Hindlimb muscle (tissue), 1 donor: ENCODE measurements at regions not wholly inside any gene's neighbourhood (a gene's known extent, or its start where the extent isn't known, plus 50 kb on each side); places are given as distances from the start of the nearest gene placed in this dataset.

Experiments used
- DNase-seq: peaks from one replicate; pipeline ENCODE4 v3.0.0-alpha.2; 2013

DNA sequence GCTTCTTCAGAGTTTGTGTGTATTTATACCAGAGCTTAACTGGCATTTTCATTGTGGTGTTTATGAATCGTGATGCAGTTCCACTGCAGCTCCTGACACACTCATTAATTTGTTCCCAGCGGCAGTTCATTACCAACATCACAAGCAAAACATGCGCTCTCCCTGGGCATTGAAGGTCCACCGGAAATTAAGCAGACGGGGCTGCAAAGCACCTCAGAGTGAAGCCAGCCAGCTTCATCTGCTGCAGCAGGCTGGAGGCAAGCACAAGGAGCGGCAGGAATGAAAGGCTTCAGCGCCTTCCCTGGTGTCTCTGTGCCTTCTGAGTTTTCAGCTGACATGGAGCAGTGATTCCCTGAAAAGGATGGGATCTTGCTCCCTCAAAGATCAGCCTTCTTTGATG is 246.0 kb upstream of the SPTLC3 start:
- no peak for DNase-seq

DNA sequence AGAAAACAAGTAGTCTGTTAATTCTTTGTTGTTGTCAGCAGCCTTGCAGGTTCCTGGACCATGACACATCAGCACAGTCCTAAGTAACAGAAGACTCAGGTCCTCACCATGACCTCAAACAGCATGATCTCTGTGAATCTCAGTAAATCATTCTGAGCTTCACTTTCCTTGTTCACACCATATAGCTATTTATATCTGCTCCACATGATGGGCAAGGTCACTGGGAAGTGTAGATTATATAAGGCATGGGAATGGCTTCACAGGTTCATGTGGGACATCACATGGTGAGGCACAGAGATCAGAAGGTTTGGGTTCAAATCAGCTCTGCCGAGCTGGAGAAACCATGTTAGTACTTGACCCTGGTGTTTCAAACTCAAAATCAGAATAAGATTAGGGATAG is 245.4 kb upstream of the SPTLC3 start:
- no peak for DNase-seq

DNA sequence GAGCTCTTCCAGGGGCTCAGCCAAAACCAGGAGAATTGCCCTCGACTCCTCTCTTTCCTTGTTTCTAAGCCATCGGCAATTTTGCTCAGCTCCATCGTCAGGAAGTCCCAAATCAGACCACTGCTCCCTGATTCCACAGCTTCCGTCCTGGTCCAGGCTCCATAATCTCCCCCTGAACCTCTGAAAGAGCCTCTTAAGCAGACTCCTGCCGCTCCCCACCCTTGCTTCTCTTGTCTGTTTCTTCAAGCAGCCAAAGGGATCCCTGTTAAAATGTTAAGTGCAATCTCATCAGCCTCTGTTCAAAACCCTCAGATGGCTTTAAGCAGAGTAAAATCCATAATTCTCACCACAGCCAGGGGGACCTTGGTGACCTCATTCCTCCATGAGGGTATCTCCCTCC is 244.7 kb upstream of the SPTLC3 start:
- no peak for DNase-seq

DNA sequence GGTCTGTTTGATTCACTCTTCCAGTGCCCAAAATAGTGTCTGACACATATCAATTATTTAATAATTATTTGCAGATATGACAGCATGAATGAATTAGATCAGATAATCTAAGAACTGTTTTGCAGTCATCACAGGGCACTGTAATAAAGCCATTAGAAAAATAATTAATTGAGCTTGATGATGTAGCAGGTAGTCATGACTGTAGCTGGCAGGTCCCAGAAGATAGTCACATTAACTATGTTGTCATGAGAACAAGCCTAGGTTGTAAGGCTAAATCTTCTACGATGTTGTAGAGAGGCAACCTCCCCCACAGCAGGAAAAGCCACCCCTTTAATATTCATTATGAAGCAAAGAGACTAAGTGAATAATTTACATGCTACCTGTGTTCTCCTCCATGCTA is 243.9 kb upstream of the SPTLC3 start:
- no peak for DNase-seq

DNA sequence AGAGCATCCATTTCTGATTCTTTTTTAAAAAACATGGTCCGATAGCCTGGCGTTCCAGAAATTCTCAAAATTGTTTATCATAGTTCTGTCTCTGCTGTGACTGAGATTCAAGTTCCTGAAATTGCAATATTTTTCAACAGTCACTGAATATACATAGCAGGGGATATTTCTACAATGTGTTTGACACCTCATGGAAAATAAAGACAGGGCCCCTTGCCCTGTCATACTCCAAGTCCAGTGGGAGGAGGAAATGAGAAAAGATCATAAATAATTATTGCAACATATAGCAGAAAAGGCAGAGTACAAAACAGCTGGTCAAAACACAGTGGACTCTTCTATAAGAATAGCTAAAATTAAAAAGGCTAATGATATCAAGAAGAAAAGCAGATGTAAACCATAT is 234.8 kb upstream of the SPTLC3 start:
- no peak for DNase-seq

DNA sequence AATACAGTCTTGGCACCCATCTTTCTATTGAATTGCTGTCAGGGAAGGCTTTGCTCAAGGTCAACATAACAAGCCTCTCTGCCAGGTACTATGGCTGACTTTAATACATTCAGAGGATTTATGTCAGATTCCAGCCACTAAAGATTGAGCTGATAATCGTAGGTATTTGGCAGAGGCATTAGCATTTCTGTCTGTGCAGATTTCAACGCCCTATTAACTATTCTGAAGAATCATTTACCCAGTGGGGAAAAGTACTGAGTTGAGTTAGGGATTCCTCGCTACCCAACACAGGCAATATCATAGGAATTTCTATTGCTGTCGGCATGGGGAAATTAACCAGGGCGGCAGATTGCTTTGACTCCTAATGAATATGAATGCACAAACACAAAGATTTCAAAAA is 233.7 kb upstream of the SPTLC3 start:
- no peak for DNase-seq

DNA sequence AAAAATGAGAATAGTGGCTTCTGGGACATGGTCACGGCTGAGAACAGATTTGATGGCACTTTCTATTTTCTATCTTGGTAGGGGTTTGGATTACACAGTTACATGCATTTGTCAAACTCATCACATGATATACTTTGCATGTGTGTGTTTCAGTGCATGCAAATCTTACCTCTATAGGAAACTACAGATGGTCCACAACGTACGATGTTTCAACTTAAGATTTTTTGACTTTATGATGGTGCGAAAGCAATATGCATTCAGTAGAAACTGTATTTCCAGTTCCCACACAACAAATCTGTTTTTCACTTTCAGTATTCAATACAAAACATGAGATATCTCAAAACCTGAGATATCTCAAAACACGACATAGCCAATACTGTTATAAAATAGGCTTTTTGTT is 231.8 kb upstream of the SPTLC3 start:
- no peak for DNase-seq

DNA sequence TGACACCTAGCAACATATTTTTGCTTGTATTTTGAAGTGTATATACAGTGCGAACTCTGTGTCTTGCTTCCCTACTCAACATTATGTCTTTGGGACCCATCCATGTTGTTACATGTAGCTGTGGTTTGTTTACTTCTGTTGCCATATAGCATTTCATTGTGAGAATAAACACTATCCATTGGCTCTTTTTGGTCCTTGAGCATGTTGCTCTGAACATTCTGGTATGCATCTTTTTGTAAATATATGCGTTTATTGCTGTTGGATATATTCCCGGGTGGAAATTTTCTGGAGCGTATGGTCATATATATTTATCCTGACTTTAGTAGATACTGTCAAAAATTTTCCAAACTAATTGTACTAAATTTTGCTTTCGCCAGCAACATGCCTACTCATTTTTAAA is 222.5 kb upstream of the SPTLC3 start:
- peak; percentile 16 for DNase-seq

DNA sequence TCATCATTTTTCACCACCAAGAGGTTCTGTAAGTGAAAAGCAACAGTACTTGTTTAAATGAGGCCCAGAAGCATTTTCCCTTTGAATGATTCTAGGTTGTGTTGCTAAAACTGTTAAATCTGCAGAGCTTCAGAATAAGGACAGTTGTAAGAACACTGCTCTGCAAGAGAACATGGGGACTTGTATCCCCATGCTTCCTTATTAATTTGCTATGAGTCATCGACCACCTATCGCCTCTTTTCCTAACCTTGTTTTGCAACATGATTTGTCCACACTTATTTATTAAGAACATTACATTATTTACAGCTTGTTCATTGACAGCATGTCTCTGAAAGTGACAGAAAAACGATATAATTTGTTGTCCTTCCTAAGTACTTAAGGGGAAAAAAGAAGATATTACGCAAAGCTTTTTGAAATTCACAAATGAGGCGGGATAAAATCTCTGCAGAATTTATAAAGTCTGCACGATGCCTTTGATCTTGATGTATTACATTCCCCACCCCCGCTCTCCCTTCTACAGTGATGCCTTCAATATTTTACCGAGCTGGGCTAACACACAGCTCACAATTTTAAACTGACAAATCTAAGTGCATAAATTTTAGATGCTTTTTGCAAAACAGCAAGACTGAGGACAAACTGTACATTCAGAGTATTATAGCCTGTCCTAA is 220.0 kb upstream of the SPTLC3 start:
- DNase-seq: no peak

DNA sequence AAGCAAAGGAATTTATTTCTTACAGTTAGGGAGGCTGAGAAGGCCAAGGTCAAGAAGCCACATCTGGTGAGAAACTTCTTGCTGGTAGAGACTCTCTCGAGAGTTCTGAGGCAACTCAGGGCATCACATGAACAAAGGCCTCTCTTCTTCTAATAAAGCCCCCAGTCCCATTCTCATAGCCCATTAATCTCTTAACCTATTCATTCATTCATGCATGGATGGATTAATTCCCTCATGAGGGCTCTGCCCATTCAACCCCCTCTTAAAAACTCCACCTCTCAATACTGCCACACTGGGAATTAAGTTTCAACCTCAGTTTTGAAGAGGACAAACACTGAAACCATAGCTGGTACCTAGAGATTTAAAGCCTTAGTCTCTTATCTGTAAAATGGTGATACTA is 217.9 kb upstream of the SPTLC3 start:
- DNase-seq: no peak

DNA sequence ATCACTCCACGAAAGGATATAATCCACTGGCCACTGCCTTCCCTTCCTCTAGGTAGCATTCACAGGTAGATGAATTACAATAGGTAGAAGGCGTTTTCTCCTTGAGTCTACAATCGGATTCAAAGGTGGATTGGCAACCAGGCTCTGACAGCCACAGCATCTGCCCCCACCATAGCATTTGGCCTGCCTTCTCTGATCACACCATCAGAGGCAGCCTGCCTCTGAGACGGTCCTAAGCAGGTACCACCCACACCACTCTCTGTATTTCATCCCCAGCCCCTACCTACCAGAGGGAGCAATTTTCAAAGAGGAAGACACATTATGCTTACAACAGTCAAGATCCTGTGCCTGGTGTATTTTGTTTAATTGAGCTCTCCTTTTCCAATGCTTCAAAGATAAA is 210.5 kb upstream of the SPTLC3 start:
- DNase-seq: no peak

DNA sequence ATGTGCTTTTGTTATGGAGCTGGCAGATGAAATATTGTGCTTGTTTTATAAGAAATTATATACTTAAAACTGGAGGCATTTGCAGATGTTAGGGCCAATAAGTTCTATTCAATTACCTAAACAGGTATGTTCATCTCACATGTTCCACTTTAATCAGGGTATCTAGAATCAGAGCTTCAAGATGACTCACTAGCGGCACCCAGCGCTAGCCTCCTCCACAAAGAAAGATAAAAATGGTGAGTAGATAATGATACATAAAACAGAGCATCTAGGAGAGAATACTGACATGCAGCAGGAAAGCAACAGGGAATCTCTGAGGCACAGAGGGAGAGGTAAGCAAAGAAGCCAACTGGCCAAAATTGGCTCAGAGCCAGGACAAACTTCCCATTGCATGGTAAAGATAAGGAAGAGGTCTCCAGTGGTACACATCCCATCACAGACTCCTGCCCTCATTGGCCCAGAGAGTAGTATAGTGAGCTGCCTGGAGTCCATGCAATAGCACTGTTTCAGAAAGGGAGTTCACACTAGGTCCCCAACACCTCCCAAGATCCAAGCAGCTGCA is 200.7 kb upstream of the SPTLC3 start:
- no peak for DNase-seq

DNA sequence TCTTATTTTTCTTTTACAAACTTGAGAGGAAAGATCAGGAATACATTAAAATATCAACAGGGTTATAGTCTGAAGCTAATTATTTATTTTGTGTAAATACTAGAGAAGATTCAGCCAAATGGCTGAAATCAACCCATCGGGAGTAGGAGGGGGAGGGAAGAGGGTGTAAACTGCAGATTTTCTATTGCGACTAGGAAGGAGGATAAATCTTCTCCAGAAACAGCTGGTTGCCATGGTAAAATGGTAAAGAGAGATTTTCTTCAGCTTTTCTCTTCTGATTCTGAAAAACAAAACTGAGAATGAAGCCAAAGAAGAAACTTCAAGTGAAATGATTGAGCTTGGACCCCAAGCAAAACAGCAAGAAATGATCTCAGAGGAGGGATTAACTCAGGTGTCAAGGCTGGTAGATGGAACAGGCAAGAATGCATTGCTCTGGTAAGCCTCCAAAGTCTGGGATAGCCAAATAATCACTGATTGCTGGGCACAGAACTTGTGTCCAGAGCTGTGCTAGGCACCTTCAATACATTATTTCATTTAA is 193.5 kb upstream of the SPTLC3 start:
- no peak for DNase-seq

DNA sequence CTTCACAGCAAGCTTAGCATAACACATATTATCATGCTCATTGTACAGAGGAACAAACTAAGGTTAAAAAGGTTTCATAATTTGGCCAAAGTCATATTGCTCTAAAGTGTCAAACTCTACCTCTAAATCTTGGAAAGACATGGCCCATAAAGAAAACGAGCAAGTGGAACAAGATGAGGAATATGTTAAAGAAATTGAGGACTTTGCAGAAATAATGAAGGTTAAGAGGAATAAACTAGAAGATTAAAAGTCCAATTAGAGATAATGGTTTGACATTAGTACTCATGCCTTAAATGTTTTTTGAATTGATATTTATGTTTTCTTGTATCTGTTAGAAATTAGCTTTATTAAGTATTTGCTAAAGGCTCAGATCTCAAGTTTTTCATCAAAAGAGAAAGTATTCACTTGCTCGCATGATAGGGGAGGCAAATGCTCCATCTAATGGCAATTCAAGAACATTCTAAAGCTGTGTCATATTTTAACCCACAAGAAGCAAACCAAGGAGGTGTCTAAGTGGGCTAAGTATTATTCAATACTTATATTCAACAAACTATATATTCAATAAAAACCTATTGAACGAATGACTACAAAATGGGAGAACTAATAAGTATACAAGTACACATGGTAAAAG is 192.9 kb upstream of the SPTLC3 start:
- no peak for DNase-seq

DNA sequence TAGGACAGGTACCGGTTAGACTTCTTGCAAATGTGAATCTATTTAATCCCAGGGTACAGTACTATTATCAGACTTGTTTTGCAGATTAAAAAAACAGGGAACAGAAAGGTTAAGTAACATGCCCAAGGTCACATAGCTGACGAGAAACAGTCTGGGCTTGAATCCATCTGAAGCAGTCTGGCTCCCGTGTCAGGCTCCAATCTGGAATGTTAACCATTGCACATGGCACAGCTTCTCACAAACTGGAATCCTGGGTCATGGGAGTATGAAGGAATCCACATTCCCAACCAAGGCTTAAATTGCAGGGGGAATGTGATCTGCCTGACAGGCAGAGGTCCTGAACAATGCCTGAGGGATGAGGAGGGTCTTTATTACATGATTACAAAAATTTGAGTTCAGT is 187.5 kb upstream of the SPTLC3 start:
- DNase-seq: no peak

DNA sequence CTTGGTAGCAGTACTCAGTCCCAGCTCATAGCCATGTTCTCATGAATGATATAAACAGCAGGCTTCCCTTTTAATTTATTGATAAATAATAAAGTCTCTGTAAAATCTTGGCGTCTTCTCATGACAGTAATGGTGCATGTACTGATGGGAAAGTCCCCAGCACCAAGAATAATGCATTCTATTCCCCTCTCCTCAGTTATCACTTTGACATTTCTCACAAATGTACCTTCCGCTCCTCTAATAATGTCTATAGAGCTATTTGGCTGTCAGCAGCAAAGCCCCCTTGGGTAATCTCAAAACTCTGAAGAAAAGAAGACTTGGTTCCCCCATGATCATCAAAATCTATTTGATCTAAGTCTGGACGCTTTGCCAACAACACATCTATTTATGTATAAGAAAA is 185.0 kb upstream of the SPTLC3 start:
- no peak for DNase-seq

DNA sequence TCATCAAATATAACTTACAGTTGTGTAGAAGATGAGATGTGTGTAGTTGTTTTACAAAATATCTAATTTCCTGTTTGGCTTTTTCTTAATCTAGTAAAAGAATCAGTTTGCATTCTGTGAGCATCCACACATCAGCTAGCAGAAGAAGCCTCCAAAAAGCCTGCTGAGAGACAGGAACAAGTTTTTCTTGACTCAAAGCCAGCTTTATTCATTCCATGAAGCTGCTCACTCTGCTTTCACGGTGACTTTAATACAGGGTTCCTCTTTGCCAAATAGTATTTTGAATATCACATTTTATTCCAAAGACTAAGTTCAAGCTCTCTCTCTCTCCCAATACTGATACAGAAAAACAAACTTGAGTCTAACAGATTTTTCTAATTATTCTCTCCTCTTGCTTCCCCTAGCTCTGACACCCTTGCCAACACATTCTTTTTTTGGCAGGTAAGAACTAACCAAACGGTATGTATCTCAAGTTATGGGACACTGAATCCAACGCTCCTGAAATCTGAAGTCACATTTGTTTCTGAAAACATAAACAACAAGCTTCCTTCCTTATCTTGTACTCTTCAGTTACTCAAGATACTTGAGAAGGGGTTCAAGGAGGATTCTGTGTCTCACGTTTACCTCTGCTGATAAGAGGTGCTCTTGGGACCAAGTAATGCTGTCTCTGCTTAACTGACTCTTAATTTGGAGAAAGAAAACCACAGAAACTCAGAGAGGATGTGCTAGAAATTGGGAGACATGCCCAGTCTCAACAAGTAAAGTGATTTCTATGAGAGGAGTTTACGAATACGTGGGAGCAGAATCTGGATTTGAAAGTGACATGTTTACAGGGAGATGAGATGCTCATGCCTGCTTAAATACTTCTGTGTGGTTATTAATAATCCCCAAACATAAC is 184.2 kb upstream of the SPTLC3 start:
- peak; percentile 66 for DNase-seq

DNA sequence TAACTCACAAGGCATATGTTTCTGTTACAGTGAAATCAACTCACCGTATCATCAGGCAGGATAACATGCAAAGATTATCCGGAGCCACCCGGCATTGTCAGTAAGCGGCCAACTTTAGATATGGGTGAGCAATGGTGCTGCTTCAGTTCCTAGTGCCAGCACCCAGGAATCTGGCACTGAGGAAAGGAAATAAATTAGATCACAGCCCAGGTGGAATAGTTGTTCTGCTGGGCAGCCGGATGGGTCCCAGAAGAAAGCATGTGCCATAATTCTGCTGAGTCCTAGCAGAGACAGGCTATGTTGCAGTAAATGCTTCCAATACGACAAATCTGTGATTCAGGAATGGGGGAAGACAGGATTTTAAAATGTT is 183.6 kb upstream of the SPTLC3 start:
- DNase-seq: peak; percentile 18

DNA sequence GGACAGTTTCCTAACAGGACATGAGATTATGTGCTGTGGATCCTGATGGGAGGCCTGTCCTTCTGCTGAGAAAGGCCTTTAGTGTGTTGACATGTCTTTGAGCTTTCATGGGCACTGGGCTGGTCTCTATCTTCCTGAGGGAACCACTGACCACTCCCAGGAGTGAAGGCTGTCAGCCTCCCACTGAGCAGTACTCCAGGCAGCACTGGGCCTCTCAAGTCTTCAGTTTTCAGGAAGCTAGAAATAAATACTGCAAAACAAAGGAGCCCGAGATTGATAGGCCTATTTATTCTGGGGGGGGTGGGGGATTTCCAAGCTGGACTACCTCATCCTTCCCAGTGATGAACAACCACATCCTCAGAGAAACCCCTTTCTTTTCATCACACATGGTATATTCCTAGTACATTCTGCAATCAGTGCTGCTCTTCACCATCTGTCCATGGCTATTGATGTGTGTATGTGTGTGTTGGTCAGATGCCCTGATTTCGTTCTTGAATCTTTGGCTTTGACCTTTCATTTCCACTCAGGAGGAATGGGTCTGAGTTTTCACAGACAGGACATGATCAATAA is 180.9 kb upstream of the SPTLC3 start:
- DNase-seq: no peak

DNA sequence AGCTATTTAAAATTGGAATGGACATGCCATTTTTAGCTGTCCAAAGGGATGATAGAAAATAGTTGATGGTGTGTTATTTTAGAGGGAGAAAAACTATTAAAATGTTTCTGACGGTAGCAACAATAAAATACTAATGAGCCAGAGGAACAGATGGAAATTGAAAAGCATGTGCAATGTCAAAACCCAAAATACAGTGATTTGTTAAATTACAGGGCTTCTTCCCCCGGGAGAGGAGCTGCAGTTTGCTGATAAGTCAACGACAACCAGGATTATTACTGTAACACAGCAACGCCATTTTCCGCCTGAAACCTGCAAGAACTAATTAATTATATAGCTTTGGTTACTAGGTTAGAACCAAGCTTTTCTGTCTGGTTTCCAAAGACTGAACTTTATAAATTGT is 179.6 kb upstream of the SPTLC3 start:
- DNase-seq: no peak

DNA sequence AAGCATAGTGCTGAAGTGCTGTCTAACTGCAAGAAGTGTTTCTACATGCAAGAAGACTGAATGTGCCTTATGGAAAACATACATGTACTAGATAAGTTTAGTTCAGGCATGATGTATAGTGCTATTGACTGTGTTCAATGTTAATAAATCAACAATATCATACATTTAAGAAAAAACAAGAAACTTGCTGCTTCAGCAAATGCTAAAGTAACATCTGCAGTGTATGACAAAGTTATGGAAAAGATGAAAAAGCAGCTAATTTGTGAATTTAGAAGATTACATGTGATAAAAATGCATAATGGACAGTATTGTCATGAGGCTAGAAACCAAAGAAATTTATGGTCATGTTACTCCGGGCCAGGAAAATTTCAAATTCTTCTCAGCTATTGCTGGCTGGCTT is 174.9 kb upstream of the SPTLC3 start:
- no peak for DNase-seq

DNA sequence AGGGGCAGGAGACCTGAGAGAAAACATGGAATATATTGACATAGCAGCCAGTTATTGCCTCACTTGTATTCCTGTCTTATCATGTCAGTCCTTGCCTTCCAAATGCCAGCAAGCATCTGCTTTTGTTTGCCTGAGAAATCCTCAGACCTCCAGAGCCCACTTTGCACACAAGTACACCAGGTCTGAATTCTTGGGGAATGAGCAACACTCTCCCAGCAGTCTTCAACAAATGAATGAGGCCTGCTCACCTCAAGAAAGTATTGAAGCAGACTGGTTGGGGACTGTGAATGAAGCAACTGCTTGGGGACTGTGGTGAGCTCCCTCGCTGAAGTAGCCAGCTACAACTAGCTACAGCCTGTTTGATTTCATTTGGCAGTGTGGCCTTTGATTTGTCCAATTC is 172.8 kb upstream of the SPTLC3 start:
- DNase-seq: no peak

DNA sequence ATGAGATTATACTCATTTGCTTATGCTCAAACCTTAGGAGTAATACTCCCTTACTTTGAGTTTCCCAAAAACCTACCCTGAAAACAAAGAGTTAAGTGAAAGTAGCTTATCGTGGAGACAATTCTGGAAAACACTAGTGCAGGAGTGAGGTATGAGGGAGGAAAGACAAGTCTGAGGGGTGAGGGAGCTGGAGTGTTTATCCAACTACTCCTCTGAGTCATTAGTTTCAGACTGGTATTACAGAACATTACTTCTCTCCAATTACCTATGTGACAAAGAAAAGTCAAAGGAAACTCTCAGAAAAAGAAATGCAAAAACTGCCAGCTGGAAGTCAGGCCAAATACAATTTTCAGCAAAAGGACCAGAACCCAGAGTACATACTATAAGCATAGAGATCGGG is 171.1 kb upstream of the SPTLC3 start:
- no peak for DNase-seq
